Dermis blood vessel endothelial cell (primary cell): ENCODE measurements at regions not wholly inside any gene's neighbourhood (a gene's known extent, or its start where the extent isn't known, plus 50 kb on each side); places are given as distances from the start of the nearest gene placed in this dataset.

Experiments
- DNase-seq: peaks from one replicate; pipeline ENCODE4 v3.0.0; 2010

GRCh38 chr10:94194256-94194655, 168.5 kb downstream of the NOC3L start:
- peak; percentile 14 for DNase-seq

DNA sequence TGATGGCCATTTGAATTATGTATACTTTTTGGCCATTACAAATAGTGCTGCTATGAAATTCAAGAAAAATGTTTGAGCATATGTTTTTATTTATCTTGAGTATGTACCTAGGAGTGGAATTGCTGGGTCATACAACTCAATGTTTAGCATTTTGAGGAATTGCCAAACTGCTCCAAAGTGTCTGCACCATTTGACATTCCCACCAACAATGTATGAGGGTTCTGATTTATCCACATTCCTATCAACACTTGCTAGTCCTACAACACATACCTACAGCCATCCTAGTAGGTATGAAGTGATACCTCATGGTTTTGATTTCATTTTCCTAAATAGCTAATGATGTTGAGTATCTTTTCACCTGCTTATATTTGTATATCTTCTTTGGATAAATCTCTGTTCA, 165.5 kb downstream of the NOC3L start:
- no peak for DNase-seq

DNA sequence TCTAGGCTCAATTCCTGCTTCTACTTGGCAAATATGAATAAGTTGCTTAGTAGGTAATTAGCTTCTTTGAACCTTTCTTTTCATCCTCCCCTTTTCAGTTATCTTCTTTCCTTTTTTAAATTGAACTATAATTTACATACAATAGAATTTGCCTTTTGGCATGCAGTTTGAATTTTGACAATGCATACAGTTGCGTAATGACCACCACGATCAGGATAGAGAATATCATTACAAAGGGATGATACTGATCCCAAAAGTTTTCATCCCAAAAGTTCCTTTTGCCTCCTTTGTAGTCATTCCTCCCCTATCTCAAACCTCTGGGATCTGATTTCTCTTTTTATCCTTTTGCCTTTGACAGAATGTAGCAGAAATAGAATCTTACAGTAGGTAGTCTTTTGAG, 164.4 kb downstream of the NOC3L start:
- no peak for DNase-seq

DNA sequence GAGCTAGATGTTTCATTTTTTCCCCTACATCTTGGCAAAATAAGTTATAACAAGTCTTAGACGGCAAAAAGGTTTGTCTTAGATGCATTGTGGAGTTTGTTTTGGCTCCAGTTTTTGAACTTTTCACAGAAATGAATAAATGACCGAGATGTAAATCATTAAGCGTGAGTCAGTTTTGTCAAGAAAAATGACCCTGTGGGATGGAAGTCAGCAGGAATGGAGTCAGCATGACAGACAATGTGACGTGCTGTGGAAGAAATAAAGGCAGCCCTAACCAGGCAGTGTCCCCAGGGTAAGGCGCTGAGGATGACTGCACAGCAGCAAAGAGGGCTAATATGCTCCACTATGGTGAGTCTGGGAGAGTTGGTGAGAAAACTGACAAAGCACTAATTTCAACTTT, 163.2 kb downstream of the NOC3L start:
- DNase-seq: no peak

DNA sequence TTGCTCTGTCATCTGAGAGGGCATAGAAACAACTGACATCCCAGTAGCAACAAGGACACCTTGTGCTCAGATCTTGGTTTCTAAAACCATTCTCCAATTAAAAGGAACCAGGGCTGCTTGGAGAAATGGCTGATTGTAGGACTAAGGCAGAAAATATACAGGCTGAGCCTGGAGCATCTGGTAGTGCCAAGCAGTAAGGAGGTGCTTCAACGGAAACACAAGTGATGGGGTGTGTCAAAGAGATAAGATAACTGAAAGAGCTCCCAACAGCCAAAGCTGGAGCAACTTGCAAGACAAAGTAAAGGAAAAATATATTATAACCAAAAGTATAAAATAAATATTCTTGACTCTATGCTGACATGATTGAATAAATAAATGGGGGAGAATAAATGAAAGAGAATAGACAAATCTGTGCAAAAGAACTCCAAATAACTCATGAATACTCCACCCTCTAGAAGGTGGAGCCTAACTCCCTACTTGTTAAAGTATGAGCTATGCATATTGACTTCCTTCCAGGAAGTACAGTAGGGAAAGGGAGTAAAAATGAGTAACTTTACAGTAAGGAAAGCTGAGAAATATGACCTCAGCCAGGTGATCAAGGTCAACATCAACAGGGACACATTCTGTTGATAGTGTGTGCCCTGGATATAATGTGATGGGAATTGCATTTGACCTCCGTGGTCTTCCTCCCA, 162.4 kb downstream of the NOC3L start:
- DNase-seq: no peak

DNA sequence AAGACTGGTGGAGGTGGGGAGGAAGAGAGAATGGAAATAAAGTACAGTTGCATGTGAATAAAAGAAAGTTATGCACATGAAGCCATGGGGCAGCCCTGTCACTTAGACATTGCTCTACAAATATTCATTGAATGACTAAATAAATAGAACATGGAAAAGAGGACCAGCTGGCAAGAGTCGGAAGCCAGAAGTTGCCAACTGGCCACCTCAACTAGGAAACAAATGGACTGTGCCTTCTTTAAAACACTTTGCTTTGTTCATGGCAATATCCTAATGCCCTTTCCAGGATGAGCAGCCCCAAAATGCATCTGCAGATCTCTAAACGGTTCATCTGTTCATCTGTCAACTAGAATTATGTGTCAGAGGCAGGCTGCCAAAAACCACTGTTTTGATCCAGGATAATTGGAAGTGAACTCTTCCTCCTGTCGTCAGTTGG, 157.3 kb downstream of the NOC3L start:
- DNase-seq: no peak

- DNase-seq: no peak
Observed at GRCh38 chr10:94206176-94206575, 156.6 kb downstream of the NOC3L start.

GRCh38 chr10:94208315-94208714, 154.4 kb downstream of the NOC3L start:
- DNase-seq: no peak

DNA sequence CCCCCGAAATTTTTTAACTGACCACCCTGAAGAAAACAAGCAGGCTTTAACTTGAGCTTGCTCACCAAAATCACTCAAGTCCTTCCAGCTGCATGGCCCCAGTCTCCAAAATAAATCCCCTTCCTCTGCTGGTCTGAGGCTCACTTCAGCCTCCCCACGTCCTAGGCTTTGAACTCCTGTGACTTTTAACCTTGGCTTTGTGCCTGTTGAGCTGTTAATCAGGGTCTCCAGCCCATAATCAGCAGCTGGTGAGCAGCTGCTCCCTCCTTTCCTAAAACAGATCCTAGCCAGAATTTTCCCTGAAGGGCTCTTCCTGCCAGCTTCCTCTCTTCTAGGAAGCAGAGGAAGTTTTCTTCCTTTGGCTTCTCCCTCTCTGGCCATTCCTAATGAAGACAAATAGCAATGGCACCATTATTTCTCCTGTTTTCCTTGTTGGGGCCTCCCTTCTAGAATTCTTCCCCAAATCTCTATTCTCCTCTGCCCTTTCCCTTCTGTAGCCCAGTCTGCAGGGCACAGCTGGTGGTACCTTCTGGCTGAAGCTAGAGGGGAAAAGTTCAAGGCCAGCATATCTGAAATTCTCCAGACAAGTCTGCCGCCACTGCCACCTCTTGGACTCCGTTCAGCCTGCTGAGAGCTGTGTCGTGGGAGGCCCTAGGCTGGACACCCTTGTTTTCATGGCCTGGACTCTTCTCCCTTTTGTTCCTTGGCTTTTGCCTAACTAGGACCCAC, 152.1 kb downstream of the NOC3L start:
- DNase-seq: no peak

DNA sequence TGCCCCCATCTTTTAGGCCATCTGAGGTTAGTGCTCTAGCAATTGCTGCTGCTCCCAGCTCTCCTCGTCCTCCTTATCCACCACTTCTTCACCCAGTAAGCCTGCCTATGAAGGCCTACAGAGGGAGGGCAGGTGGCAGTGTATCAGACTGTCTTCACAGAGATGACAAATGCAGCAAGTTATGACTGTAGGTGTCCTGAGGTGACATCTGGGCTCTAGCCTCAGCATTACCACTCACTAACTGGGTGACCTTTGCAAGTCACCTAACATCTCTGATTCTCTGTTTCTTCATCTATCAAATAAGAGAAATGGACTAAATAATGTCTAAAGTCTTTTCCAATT, 151.6 kb downstream of the NOC3L start:
- no peak for DNase-seq

GRCh38 chr10:94213001-94213530, 149.7 kb downstream of the NOC3L start:
- peak; percentile 20 for DNase-seq

- DNase-seq: peak; percentile 50
Observed at GRCh38 chr10:94213980-94214379, 148.8 kb downstream of the NOC3L start.

- DNase-seq: peak; percentile 47
Observed at GRCh38 chr10:94214481-94214893, 148.3 kb downstream of the NOC3L start.

DNA sequence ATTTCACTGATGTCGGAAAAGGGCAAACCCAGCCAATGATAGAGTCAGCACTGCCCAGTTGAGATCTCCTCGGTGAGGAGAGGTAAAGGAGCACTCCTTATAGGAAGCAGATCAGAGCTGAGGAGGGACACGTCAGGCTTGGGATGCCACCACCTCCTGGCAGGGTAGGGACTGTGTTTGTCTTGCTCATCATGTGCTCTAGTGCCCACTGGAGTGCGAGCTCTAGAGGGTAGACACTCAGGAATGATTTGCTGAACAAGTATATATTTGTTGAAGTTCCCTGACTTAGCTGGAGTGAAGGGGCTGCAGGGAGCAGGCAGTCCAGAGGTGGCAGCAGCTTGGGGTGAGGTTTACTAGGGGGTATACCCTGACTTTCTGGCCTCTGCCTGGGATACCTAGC, 146.5 kb downstream of the NOC3L start:
- no peak for DNase-seq

DNA sequence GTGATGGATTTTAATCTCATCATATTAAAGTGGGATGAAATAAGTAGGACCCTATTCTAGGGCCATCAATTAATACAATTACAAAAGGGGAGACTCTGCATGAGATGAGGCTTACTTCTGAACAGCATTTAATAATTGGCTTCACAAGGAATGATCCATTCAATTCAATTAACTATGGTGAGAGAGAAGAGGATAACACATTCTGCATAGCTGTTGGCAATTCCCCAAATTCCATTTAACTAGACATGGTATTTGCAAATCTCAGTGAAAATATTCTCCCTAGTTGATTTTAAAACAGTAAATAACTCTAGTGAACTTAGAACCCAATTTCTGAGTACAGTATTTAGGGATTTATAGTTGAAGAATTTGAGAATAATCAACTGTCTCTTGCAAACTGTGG, 145.3 kb downstream of the NOC3L start:
- DNase-seq: no peak

DNA sequence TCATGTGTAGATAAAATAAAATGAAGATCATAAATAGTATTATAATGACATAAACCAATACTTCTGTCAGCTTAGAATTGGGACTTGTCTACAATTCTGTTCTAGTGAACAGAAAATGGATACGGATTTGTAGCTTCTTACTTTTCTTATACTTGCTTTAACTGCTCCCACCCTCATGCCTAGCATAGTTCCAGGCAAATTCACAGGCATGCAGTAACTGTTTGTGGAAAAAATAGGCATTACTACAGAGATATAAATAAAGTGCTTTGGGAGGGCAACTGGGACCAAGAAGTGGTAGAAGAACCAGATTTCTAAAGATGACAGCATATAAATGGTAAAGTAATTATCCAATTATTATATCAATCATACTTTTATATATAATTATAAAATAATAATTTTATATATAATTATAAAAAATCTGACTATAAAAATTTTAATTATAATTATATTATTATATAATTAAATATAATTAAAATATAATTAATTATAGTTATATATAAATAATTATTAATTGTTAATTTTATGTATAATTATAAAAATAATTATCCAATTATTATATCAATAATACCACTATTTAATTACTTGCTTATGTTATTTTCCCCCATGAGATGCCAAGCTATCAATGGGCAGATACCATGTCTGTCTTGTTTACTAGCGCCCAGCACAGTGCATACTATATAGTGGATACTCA, 144.1 kb downstream of the NOC3L start:
- DNase-seq: no peak

- DNase-seq: no peak
Observed at GRCh38 chr10:94219829-94220228, 142.9 kb downstream of the NOC3L start.

- no peak for DNase-seq
Observed at GRCh38 chr10:94220717-94221116, 142.0 kb downstream of the NOC3L start.

DNA sequence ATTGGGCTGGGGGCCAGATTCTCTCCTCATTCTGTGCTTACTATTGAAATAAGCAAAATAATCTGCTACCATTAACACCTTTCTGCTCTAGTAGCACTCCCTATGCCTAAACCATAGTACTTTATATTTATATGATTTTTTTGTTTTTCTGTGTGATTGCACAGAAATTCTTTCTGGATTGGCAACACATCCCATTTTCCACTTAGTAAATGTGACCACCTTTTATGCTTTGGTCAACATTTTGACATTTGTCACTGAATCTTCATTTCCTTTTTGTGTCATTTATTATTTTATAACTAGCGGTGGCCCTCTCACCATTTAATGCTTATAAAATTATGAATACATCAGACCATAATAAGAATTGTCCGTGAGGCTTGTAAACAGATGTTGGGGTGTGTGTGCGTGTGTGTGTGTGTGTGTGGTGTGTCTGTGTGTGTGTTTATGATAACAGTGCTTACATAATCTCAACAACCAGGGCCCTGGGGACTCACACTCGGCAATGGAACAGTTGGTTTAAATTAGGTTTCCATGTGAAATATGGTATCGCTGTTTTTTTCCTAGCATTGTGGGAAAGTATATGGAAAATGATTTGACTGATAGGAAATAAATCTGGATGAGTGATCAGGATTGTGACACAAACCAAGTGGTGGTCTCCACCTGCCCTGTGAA, 138.9 kb downstream of the NOC3L start:
- no peak for DNase-seq

- DNase-seq: no peak
Observed at GRCh38 chr10:94224656-94225055, 138.1 kb downstream of the NOC3L start.

- peak; percentile 32 for DNase-seq
Observed at GRCh38 chr10:94225589-94225988, 137.2 kb downstream of the NOC3L start.

DNA sequence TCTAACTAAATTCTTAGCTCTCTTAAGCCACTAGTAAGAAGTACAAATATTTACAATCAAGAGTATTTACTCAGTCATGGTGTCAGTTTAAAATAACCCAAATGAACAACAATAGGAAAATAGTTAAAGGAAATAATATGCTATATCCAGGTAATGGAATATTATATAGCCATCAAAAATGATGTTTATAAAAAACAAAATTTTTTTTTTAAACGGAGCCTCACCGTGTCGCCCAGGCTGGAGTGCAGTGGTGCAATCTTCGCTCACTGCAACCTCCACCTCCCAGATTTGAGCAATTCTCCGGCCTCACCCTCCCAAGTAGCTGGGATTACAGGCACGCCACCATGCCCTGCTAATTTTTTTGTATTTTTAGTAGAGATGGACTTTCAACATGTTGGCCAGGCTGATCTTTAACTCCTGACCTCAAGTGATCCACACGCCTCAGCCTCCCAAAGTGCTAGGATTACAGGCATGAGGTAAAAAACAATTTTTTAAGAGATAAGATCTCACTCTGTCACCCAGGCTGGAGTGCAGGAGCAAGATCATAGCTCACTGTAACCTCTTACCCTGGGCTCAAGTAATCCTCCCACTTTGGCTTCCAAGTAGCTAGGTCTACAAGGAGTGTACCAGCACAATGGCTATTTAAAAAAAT, 132.5 kb downstream of the NOC3L start:
- DNase-seq: no peak
